ENCODE measurements at regions not wholly inside any gene's neighbourhood (a gene's known extent, or its start where the extent isn't known, plus 50 kb on each side); places are given as distances from the start of the nearest gene placed in this dataset.

DNA sequence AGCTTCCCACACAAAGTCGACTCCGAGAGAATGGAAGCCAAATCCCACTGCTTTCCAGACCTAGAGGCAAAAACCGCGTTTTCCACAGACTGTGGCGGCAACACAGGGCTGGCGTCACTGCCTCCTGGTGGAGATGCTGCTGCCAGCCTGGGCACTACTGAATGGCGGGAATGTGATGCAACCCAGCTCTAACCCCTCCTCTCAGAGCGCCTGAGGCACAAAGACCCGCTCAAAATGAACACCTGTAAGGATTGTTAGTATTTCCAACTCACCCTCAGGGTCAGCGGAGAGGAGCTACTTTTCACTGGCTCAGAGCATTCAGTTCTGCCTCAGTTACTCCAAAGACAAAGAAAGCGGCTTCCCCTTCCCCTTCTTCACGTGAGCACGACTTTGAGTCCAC lies 548.0 kb upstream of the SALL3 start:
- TF ChIP-seq, protein P1, sequence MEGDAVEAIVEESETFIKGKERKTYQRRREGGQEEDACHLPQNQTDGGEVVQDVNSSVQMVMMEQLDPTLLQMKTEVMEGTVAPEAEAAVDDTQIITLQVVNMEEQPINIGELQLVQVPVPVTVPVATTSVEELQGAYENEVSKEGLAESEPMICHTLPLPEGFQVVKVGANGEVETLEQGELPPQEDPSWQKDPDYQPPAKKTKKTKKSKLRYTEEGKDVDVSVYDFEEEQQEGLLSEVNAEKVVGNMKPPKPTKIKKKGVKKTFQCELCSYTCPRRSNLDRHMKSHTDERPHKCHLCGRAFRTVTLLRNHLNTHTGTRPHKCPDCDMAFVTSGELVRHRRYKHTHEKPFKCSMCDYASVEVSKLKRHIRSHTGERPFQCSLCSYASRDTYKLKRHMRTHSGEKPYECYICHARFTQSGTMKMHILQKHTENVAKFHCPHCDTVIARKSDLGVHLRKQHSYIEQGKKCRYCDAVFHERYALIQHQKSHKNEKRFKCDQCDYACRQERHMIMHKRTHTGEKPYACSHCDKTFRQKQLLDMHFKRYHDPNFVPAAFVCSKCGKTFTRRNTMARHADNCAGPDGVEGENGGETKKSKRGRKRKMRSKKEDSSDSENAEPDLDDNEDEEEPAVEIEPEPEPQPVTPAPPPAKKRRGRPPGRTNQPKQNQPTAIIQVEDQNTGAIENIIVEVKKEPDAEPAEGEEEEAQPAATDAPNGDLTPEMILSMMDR (IDR thresholded peaks at IDR 0.05) = no peak
- TF ChIP-seq POLR2AphosphoS5 (IDR thresholded peaks at IDR 0.05) (no peak), EP300 (IDR thresholded peaks at IDR 0.05) (no peak), POLR2A (IDR thresholded peaks at IDR 0.05) (no peak)

Measured in sigmoid colon (tissue), 4 donors.